HG03565 (cell line): ENCODE measurements at regions not wholly inside any gene's neighbourhood (a gene's known extent, or its start where the extent isn't known, plus 50 kb on each side); places are given as distances from the start of the nearest gene placed in this dataset.

ENCODE experiments used
- ATAC-seq: cut with Tn5 transposase; IDR thresholded peaks from one replicate; pipeline ENCODE4 v1.9.1; 2021; ENCODE audit warnings: mild to moderate bottlenecking, moderate library complexity; ENCODE audit not compliant: unreplicated experiment

- no peak for ATAC-seq
These were observed 225.9 kb upstream of the POU3F1 start for GRCh38 chr1:38272515-38272914.

DNA sequence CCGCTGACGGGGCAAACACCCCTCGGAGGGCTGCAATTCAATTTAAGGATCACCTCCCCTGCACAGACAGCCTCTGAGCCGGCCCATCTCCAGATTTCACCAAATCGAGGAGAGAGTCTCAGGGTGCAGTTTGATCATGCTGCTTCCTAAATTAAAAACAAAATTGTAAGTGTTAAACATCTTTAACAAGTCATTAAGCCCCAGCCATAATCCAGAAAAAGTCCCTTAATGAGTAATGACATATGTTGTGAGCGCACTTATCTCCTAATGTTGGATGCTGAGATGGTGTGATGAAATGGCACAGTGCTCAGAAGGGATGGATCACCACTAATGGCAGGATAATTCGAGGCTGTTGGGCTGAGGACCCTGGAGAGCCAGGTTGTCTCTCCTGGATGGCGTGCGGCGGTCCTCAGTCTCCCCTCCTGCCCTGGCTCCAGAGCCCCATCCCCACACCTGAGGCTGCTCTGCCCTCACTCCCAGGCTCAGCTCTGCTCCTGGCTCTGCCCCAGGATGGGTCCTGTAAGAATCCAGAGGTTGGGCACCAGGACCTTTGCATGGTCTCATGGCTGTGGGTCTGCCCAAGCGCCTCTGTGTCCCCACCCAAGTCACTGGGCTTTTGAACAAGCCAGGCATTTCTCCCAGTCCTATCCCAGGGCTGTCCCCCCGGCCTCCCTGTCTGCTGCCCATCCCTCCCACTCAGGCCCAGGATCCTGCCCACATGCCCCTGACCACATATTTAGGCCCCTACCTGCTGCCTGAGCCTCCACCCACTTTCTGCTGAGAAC, 224.4 kb upstream of the POU3F1 start:
- ATAC-seq: no peak

DNA sequence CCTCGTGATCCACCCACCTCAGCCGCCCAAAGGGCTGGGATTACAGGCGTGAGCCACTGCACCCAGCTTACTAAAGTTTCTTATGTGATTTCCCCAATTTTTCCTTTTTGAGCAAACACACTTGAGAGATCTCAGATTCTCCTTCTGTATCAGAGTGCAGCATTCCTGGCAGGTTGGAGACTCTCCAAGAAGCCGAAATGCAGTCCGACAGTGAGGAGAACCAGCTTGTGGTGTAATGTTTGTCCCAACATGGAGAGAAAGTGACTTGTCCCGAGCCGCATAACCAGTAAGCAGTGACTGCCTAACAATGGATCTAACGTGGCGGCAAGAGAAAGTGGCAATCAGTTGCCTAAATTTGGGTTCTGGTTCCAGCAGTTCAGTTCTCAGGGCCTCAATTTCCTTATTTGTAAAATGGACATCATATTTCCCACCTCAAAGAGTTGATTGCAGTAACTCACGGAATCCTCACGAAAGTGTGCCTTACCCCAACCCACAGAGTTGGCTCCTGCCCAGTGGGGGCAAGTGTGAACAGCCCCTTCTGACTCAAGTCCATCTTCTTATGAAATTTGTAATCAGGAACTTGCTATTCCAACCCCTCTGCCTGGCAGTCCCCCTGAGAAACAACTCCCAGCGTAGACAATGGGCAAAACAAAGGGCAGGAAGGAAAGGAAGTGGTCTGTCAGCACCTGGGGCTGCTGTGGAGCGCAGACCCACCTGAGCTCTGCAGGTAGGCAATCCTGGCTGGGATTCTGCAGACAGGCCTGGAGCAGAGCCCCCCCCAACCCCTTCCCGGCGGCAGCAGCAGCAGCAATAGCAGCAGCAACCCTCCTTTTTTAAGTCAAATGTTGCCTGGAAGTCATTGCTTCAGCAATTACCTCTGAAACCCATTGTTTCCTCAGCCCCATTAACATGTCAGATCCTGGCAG, 223.6 kb upstream of the POU3F1 start:
- no peak for ATAC-seq

DNA sequence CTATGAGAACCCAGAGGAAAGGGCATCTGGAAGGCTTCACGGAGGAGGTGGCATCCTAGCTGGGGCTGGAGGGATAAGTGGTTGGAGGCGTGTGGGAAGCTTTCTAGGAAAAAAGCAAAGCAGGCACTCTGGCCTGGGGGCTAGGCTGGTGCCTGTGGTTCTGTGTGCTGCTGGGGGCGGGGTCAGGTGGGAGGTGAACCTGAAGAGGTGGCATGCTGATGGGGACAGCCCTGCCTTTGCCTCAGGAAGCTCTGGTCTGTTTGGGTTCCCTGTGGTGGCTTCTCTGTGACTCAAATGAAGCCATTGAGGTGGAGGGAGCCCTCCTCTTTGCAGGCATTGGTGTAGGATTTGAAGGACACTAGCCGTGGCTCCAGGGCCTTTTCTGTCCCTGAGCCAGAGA, 221.6 kb upstream of the POU3F1 start:
- ATAC-seq: no peak

- ATAC-seq: no peak
These were observed 220.7 kb upstream of the POU3F1 start for GRCh38 chr1:38267037-38268036.

- ATAC-seq: no peak
These were observed 219.6 kb upstream of the POU3F1 start for GRCh38 chr1:38266197-38266520.

DNA sequence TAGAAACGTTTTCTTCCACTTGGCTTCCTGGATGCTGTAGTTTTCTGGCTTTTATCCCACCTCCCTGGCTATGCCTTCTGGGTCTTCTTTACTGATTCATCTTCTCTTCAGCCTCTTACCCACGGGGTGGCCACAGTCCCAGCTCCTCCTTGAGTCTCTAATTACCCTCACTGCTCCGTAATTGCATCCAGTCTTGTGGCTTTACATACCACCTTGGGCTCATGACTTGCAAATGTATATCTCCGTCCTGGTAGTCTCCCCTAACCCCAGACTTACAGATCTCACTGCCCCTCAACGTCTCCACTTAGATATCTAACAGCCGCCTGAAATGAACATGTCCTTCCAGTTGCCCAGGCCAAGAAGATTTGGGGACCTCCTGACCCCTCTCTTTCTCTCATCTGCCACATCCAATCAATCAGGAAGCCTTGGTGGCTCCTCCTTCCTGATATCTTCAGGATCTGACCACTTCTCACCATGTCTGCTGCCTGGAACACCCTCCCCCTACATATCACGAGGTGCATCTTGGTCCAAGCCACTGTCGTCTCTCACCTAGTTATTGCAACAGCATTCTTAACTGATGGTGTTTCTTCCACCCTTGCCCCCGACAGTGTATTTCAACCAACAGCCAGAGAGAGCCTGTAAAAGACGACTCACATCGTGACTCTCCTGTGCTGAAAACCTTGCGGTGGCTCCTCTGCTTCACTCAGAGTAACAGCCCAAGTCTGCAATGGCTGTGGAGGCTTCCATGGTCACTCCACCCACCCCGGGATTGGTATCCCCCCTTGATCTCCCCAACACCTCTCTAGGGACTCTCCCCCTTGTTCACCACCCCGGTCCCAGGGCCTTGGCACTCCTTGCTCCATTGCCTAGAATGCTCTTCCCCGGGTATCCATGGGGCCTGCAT, 219.0 kb upstream of the POU3F1 start:
- ATAC-seq: no peak

GRCh38 chr1:38263438-38263837, 216.8 kb upstream of the POU3F1 start:
- no peak for ATAC-seq

GRCh38 chr1:38261574-38261973, 215.0 kb upstream of the POU3F1 start:
- ATAC-seq: no peak

DNA sequence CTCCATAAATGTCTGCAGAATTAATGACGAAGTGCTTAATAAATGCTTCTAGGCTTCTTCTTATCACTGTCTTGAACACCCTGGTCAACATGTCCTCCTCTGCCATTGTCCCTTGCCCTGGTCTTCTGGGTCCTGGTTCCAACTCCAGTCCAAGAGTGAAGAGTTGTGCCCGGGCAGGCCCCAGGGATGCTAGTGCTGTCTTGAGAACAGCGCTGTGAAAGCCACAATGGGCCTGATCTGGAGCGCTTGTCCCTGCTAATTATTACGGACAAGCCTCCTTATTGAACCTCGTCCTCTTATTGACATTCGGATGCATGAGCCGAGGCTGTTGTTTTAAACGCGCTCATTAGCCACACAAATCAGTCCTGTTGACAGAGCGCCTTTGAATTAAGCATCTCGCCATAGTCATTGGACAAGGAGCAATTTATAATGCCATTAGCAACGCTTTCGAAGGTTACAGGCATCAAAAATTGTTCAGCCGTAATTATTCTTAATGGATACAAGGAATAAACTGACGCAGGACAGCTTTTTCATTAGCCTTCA, 211.6 kb upstream of the POU3F1 start:
- ATAC-seq: no peak

DNA sequence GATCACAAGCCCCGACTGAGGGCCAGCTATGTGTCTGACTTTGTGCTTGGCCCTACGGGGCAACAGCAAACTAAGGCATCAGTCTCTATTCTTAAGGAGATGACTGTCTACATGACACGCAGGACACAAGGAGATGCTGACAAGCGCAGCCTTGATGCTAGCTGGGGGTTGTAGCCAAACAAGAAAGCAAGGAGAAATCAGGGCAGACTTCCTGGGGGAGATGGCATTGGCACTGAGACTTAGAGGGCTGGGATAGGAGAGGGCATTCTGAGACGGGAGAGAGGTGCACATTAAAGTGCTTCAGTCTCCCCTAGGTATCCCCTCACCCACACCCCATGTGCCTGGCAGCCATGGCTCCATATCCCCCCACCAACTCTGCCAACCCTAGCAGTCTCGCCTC, 210.8 kb upstream of the POU3F1 start:
- ATAC-seq: no peak

DNA sequence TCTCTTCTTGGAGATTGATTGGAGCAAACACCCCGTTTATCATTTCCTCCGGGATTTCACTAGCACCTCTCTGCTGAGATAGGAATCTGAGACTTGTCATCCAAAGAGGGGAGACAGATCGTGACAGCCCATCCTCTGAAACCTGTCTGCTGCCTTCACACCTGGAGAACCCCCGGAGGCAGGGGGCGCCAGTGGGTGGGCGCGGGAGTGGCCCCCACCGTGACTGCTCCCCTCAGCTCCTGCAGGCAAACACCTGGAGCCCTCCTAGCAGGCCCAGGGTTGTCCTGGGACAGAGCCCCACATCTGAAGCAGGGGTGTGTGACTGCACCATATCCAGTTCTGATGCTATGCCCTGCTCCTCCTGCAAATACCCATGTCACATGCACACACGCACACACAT, 209.5 kb upstream of the POU3F1 start:
- no peak for ATAC-seq

GRCh38 chr1:38253314-38253713, 206.7 kb upstream of the POU3F1 start:
- no peak for ATAC-seq

GRCh38 chr1:38250356-38250755, 203.8 kb upstream of the POU3F1 start:
- ATAC-seq: no peak

- ATAC-seq: no peak
These were observed 202.4 kb upstream of the POU3F1 start for GRCh38 chr1:38249001-38249400.

GRCh38 chr1:38246955-38247952, 200.7 kb upstream of the POU3F1 start:
- ATAC-seq: no peak

- no peak for ATAC-seq
These were observed 197.7 kb upstream of the POU3F1 start for GRCh38 chr1:38244218-38244845.

DNA sequence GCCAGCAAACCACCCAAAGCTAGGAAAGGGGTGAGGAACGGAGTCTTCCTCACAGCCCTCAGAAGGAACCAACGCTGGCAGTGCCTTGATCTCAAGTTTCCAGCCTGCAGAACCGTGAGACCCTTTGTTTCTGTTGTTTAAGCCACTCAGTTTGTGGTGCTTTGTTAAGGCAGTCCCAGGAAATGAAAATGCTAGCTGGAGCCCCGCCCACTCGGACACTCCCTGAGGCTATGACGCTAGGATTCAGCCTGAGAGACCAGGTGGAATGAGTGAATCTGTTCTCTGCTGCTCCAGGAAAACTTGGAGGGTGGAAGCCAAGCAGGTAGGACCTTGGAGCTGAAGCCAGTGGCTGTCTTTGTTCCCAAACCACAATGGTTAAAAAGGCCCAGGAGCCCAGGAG, 196.5 kb upstream of the POU3F1 start:
- ATAC-seq: no peak
